ENCODE measurements at regions not wholly inside any gene's neighbourhood (a gene's known extent, or its start where the extent isn't known, plus 50 kb on each side); places are given as distances from the start of the nearest gene placed in this dataset.

- H3K36me3 ChIP-seq (ENCODE audit: control insufficient read depth in 3 of 3, insufficient read depth in 2 of 3, low read depth in 1 of 3, low read length in 3 of 3), result no peaks in the 10 kb centered on the region
- no peaks in the 10 kb centered on the region for H3K27me3 ChIP-seq (ENCODE audit: control insufficient read depth in 3 of 3, insufficient read depth in 3 of 3, low read length in 3 of 3)
- no peaks in the 10 kb centered on the region for H3K4me1 ChIP-seq (ENCODE audit: control insufficient read depth in 3 of 3, insufficient read depth in 2 of 3, low read depth in 1 of 3, low read length in 2 of 3)
- H3K9me3 ChIP-seq (ENCODE audit: control insufficient read depth in 2 of 2, insufficient read depth in 1 of 2, low read depth in 1 of 2, low read length in 1 of 2), result no peaks in the 10 kb centered on the region
- DNase-seq (no peak), FAIRE-seq (no peak)
- WGBS, 3 donors, result 54 to 68% (median 60%) methylated on average over 9 of the region's 9 CpGs
- no peak overlapping the region for H3K27ac ChIP-seq (ENCODE audit: low read depth in 1 of 3, low read length in 2 of 3)
- no peak overlapping the region for H3K4me3 ChIP-seq (ENCODE audit: low read depth in 1 of 3, low read length in 3 of 3)
Observed at GRCh38 chr12:93982771-93983315, 165.5 kb upstream of the PLXNC1 start.

- 80 to 88% (median 81%) methylated on average over 2 of the region's 2 CpGs for WGBS, 3 donors
- no peaks in the 10 kb centered on the region for H3K27me3 ChIP-seq (ENCODE audit: control insufficient read depth in 3 of 3, insufficient read depth in 3 of 3, low read length in 3 of 3)
- no peaks in the 10 kb centered on the region for H3K9me3 ChIP-seq (ENCODE audit: control insufficient read depth in 2 of 2, insufficient read depth in 1 of 2, low read depth in 1 of 2, low read length in 1 of 2)
- no peak overlapping the region for H3K27ac ChIP-seq (ENCODE audit: low read depth in 1 of 3, low read length in 2 of 3)
- no peak for FAIRE-seq
- DNase-seq, result no peak
- no peaks in the 10 kb centered on the region for H3K36me3 ChIP-seq (ENCODE audit: control insufficient read depth in 3 of 3, insufficient read depth in 2 of 3, low read depth in 1 of 3, low read length in 3 of 3)
- no peak overlapping the region for H3K4me3 ChIP-seq (ENCODE audit: low read depth in 1 of 3, low read length in 3 of 3)
- H3K4me1 ChIP-seq (ENCODE audit: control insufficient read depth in 3 of 3, insufficient read depth in 2 of 3, low read depth in 1 of 3, low read length in 2 of 3), result no peaks in the 10 kb centered on the region
Observed at GRCh38 chr12:93984005-93984404, 164.4 kb upstream of the PLXNC1 start.

- DNase-seq (no peak), FAIRE-seq (no peak)
- no peaks in the 10 kb centered on the region for H3K27me3 ChIP-seq (ENCODE audit: control insufficient read depth in 3 of 3, insufficient read depth in 3 of 3, low read length in 3 of 3)
- no peaks in the 10 kb centered on the region for H3K36me3 ChIP-seq (ENCODE audit: control insufficient read depth in 3 of 3, insufficient read depth in 2 of 3, low read depth in 1 of 3, low read length in 3 of 3)
- H3K9me3 ChIP-seq (ENCODE audit: control insufficient read depth in 2 of 2, insufficient read depth in 1 of 2, low read depth in 1 of 2, low read length in 1 of 2), result no peaks in the 10 kb centered on the region
- H3K4me1 ChIP-seq (ENCODE audit: control insufficient read depth in 3 of 3, insufficient read depth in 2 of 3, low read depth in 1 of 3, low read length in 2 of 3), result peaks cover 0 to 3% (median 0%) of the 10 kb centered on the region in 3 donors
- no peak overlapping the region for H3K4me3 ChIP-seq (ENCODE audit: low read depth in 1 of 3, low read length in 3 of 3)
- 89 to 97% (median 94%) methylated on average over 1 of the region's 1 CpG for WGBS, 3 donors
- H3K27ac ChIP-seq (ENCODE audit: low read depth in 1 of 3, low read length in 2 of 3), result no peak overlapping the region
Observed at GRCh38 chr12:93989949-93990348, 158.4 kb upstream of the PLXNC1 start.

- H3K4me1 ChIP-seq (ENCODE audit: control insufficient read depth in 3 of 3, insufficient read depth in 2 of 3, low read depth in 1 of 3, low read length in 2 of 3), result peaks cover 0 to 3% (median 0%) of the 10 kb centered on the region in 3 donors
- no peak overlapping the region for H3K27ac ChIP-seq (ENCODE audit: low read depth in 1 of 3, low read length in 2 of 3)
- no peak overlapping the region for H3K4me3 ChIP-seq (ENCODE audit: low read depth in 1 of 3, low read length in 3 of 3)
- 45 to 51% (median 45%) methylated on average over 20 of the region's 20 CpGs for WGBS, 3 donors
- H3K36me3 ChIP-seq (ENCODE audit: control insufficient read depth in 3 of 3, insufficient read depth in 2 of 3, low read depth in 1 of 3, low read length in 3 of 3), result no peaks in the 10 kb centered on the region
- no peaks in the 10 kb centered on the region for H3K27me3 ChIP-seq (ENCODE audit: control insufficient read depth in 3 of 3, insufficient read depth in 3 of 3, low read length in 3 of 3)
- DNase-seq (peak; percentile 66 to 75), FAIRE-seq (no peak)
- H3K9me3 ChIP-seq (ENCODE audit: control insufficient read depth in 2 of 2, insufficient read depth in 1 of 2, low read depth in 1 of 2, low read length in 1 of 2), result no peaks in the 10 kb centered on the region
Observed at GRCh38 chr12:93990832-93991803, 157.3 kb upstream of the PLXNC1 start.

- no peak overlapping the region for H3K4me3 ChIP-seq (ENCODE audit: low read depth in 1 of 3, low read length in 3 of 3)
- H3K27me3 ChIP-seq (ENCODE audit: control insufficient read depth in 3 of 3, insufficient read depth in 3 of 3, low read length in 3 of 3), result peaks cover 0 to 2% (median 0%) of the 10 kb centered on the region in 3 donors
- WGBS, 3 donors, result 79 to 96% (median 87%) methylated on average over 4 of the region's 4 CpGs
- H3K27ac ChIP-seq (ENCODE audit: low read depth in 1 of 3, low read length in 2 of 3), result no peak overlapping the region
- H3K36me3 ChIP-seq (ENCODE audit: control insufficient read depth in 3 of 3, insufficient read depth in 2 of 3, low read depth in 1 of 3, low read length in 3 of 3), result no peaks in the 10 kb centered on the region
- no peaks in the 10 kb centered on the region for H3K9me3 ChIP-seq (ENCODE audit: control insufficient read depth in 2 of 2, insufficient read depth in 1 of 2, low read depth in 1 of 2, low read length in 1 of 2)
- peaks cover 0 to 3% (median 0%) of the 10 kb centered on the region in 3 donors for H3K4me1 ChIP-seq (ENCODE audit: control insufficient read depth in 3 of 3, insufficient read depth in 2 of 3, low read depth in 1 of 3, low read length in 2 of 3)
- DNase-seq (no peak), FAIRE-seq (no peak)
Observed at GRCh38 chr12:93991829-93992461, 156.4 kb upstream of the PLXNC1 start.

GRCh38 chr12:93994721-93995120, 153.7 kb upstream of the PLXNC1 start:
- no peak for FAIRE-seq
- H3K27ac ChIP-seq (ENCODE audit: low read depth in 1 of 3, low read length in 2 of 3), result no peak overlapping the region
- peaks cover 0 to 2% (median 0%) of the 10 kb centered on the region in 3 donors for H3K27me3 ChIP-seq (ENCODE audit: control insufficient read depth in 3 of 3, insufficient read depth in 3 of 3, low read length in 3 of 3)
- no peaks in the 10 kb centered on the region for H3K36me3 ChIP-seq (ENCODE audit: control insufficient read depth in 3 of 3, insufficient read depth in 2 of 3, low read depth in 1 of 3, low read length in 3 of 3)
- WGBS, 3 donors, result 47 to 72% (median 70%) methylated on average over 2 of the region's 2 CpGs
- H3K9me3 ChIP-seq (ENCODE audit: control insufficient read depth in 2 of 2, insufficient read depth in 1 of 2, low read depth in 1 of 2, low read length in 1 of 2), result no peaks in the 10 kb centered on the region
- no peak overlapping the region for H3K4me3 ChIP-seq (ENCODE audit: low read depth in 1 of 3, low read length in 3 of 3)
- H3K4me1 ChIP-seq (ENCODE audit: control insufficient read depth in 3 of 3, insufficient read depth in 2 of 3, low read depth in 1 of 3, low read length in 2 of 3), result peaks cover 0 to 3% (median 0%) of the 10 kb centered on the region in 3 donors
- DNase-seq, result no peak

- DNase-seq, result no peak
- WGBS, 3 donors, result 5 to 45% (median 36%) methylated on average over 1 of the region's 1 CpG
- peaks cover 0 to 2% (median 0%) of the 10 kb centered on the region in 3 donors for H3K27me3 ChIP-seq (ENCODE audit: control insufficient read depth in 3 of 3, insufficient read depth in 3 of 3, low read length in 3 of 3)
- H3K27ac ChIP-seq (ENCODE audit: low read depth in 1 of 3, low read length in 2 of 3), result no peak overlapping the region
- H3K4me3 ChIP-seq (ENCODE audit: low read depth in 1 of 3, low read length in 3 of 3), result no peak overlapping the region
- peaks cover 0 to 2% (median 0%) of the 10 kb centered on the region in 3 donors for H3K4me1 ChIP-seq (ENCODE audit: control insufficient read depth in 3 of 3, insufficient read depth in 2 of 3, low read depth in 1 of 3, low read length in 2 of 3)
- H3K36me3 ChIP-seq (ENCODE audit: control insufficient read depth in 3 of 3, insufficient read depth in 2 of 3, low read depth in 1 of 3, low read length in 3 of 3), result no peaks in the 10 kb centered on the region
- no peak for FAIRE-seq
- no peaks in the 10 kb centered on the region for H3K9me3 ChIP-seq (ENCODE audit: control insufficient read depth in 2 of 2, insufficient read depth in 1 of 2, low read depth in 1 of 2, low read length in 1 of 2)
Observed at GRCh38 chr12:93996321-93996720, 152.1 kb upstream of the PLXNC1 start.

GRCh38 chr12:94001691-94002090, 146.7 kb upstream of the PLXNC1 start:
- Histone ChIP-seq H3K36me3 (ENCODE audit: control insufficient read depth in 3 of 3, insufficient read depth in 2 of 3, low read depth in 1 of 3, low read length in 3 of 3) (no peaks in the 10 kb centered on the region), H3K27ac (ENCODE audit: low read depth in 1 of 3, low read length in 2 of 3) (no peak overlapping the region), H3K9me3 (ENCODE audit: control insufficient read depth in 2 of 2, insufficient read depth in 1 of 2, low read depth in 1 of 2, low read length in 1 of 2) (no peaks in the 10 kb centered on the region), H3K4me3 (ENCODE audit: low read depth in 1 of 3, low read length in 3 of 3) (no peak overlapping the region), H3K4me1 (ENCODE audit: control insufficient read depth in 3 of 3, insufficient read depth in 2 of 3, low read depth in 1 of 3, low read length in 2 of 3) (no peaks in the 10 kb centered on the region), H3K27me3 (ENCODE audit: control insufficient read depth in 3 of 3, insufficient read depth in 3 of 3, low read length in 3 of 3) (no peaks in the 10 kb centered on the region)
- FAIRE-seq, result no peak
- 3 to 47% (median 21%) methylated on average over 1 of the region's 1 CpG for WGBS, 3 donors
- DNase-seq, result no peak

All from small intestine (tissue), 7 donors.